ENCODE measurements at regions not wholly inside any gene's neighbourhood (a gene's known extent, or its start where the extent isn't known, plus 50 kb on each side); places are given as distances from the start of the nearest gene placed in this dataset.

DNA sequence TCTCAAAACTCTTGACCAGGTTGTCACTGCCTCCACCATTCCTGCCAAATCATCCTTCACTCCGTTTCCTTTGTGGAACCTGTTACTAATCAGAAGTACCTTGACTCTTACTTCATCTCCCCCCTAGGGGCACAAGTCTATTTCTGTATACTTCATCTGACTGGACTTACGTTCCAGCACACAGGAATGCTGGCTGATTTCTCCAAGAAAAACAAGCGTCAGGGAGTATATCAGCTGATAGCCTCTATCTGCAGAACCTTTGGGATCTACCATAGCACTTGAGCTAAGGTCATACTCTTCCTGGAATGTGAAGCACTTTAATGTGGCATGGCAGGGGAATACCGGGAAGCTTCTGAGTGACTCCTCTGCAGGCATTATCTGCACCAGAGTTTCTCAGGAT is 178.1 kb upstream of the MOCS1 start:
- Histone ChIP-seq H3K79me2 (ENCODE audit: insufficient read depth, low read length) (no peaks in the 10 kb centered on the region), H4K20me1 (ENCODE audit: insufficient read depth, low read length) (no peaks in the 10 kb centered on the region), H3K27ac (ENCODE audit: low read depth, low read length) (no peak overlapping the region), H3K27me3 (ENCODE audit: insufficient read depth, low read length) (no peaks in the 10 kb centered on the region), H2AFZ (ENCODE audit: low read length) (no peak overlapping the region), H3K4me2 (ENCODE audit: insufficient read depth, low read length) (no peak overlapping the region), H3K4me1 (ENCODE audit: insufficient read depth, low read length) (no peaks in the 10 kb centered on the region), H3K9me3 (ENCODE audit: low read depth, low read length) (no peaks in the 10 kb centered on the region), H3K4me3 (ENCODE audit: insufficient read depth, low read length) (no peak overlapping the region), H3K36me3 (ENCODE audit: insufficient read depth, low read length) (no peaks in the 10 kb centered on the region)
- TF ChIP-seq, protein P1, sequence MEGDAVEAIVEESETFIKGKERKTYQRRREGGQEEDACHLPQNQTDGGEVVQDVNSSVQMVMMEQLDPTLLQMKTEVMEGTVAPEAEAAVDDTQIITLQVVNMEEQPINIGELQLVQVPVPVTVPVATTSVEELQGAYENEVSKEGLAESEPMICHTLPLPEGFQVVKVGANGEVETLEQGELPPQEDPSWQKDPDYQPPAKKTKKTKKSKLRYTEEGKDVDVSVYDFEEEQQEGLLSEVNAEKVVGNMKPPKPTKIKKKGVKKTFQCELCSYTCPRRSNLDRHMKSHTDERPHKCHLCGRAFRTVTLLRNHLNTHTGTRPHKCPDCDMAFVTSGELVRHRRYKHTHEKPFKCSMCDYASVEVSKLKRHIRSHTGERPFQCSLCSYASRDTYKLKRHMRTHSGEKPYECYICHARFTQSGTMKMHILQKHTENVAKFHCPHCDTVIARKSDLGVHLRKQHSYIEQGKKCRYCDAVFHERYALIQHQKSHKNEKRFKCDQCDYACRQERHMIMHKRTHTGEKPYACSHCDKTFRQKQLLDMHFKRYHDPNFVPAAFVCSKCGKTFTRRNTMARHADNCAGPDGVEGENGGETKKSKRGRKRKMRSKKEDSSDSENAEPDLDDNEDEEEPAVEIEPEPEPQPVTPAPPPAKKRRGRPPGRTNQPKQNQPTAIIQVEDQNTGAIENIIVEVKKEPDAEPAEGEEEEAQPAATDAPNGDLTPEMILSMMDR (IDR thresholded peaks at IDR 0.05; ENCODE audit: extremely low read depth, low read depth, low read length), result no peak
- no peak for DNase-seq (ENCODE audit: insufficient read length, low spot score, missing footprints)

GRCh38 chr6:40108736-40109135 is 174.5 kb upstream of the MOCS1 start:
- Histone ChIP-seq H3K4me3 (ENCODE audit: insufficient read depth, low read length) (no peak overlapping the region), H2AFZ (ENCODE audit: low read length) (no peak overlapping the region), H3K4me1 (ENCODE audit: insufficient read depth, low read length) (no peaks in the 10 kb centered on the region), H3K79me2 (ENCODE audit: insufficient read depth, low read length) (no peaks in the 10 kb centered on the region), H3K4me2 (ENCODE audit: insufficient read depth, low read length) (no peak overlapping the region), H3K36me3 (ENCODE audit: insufficient read depth, low read length) (no peaks in the 10 kb centered on the region), H4K20me1 (ENCODE audit: insufficient read depth, low read length) (no peaks in the 10 kb centered on the region), H3K27ac (ENCODE audit: low read depth, low read length) (no peak overlapping the region), H3K27me3 (ENCODE audit: insufficient read depth, low read length) (no peaks in the 10 kb centered on the region), H3K9me3 (ENCODE audit: low read depth, low read length) (no peaks in the 10 kb centered on the region)
- TF ChIP-seq, protein P1 (IDR thresholded peaks at IDR 0.05; ENCODE audit: extremely low read depth, low read depth, low read length), result no peak
- DNase-seq (ENCODE audit: insufficient read length, low spot score, missing footprints), result no peak

- no peak overlapping the region for H2AFZ ChIP-seq (ENCODE audit: low read length)
- DNase-seq (ENCODE audit: insufficient read length, low spot score, missing footprints), result no peak
Observed at GRCh38 chr6:40106840-40107239, 172.6 kb upstream of the MOCS1 start.

GRCh38 chr6:40098774-40099173 is 164.5 kb upstream of the MOCS1 start:
- no peak for DNase-seq (ENCODE audit: insufficient read length, low spot score, missing footprints)
- no peak overlapping the region for H3K4me2 ChIP-seq (ENCODE audit: insufficient read depth, low read length)
- no peaks in the 10 kb centered on the region for H3K4me1 ChIP-seq (ENCODE audit: insufficient read depth, low read length)
- no peaks in the 10 kb centered on the region for H4K20me1 ChIP-seq (ENCODE audit: insufficient read depth, low read length)
- no peaks in the 10 kb centered on the region for H3K27me3 ChIP-seq (ENCODE audit: insufficient read depth, low read length)
- no peaks in the 10 kb centered on the region for H3K9me3 ChIP-seq (ENCODE audit: low read depth, low read length)
- no peak overlapping the region for H3K27ac ChIP-seq (ENCODE audit: low read depth, low read length)
- H3K36me3 ChIP-seq (ENCODE audit: insufficient read depth, low read length), result no peaks in the 10 kb centered on the region
- H2AFZ ChIP-seq (ENCODE audit: low read length), result no peak overlapping the region
- no peaks in the 10 kb centered on the region for H3K79me2 ChIP-seq (ENCODE audit: insufficient read depth, low read length)
- no peak overlapping the region for H3K4me3 ChIP-seq (ENCODE audit: insufficient read depth, low read length)
- TF ChIP-seq, protein P1 (IDR thresholded peaks at IDR 0.05; ENCODE audit: extremely low read depth, low read depth, low read length), result no peak

More at GRCh38 chr6:40106840-40107239, 172.6 kb upstream of the MOCS1 start:
- no peak overlapping the region for H3K27ac ChIP-seq (ENCODE audit: low read depth, low read length)
- H3K79me2 ChIP-seq (ENCODE audit: insufficient read depth, low read length), result no peaks in the 10 kb centered on the region
- H3K27me3 ChIP-seq (ENCODE audit: insufficient read depth, low read length), result no peaks in the 10 kb centered on the region
- no peaks in the 10 kb centered on the region for H3K36me3 ChIP-seq (ENCODE audit: insufficient read depth, low read length)
- H3K4me1 ChIP-seq (ENCODE audit: insufficient read depth, low read length), result no peaks in the 10 kb centered on the region
- TF ChIP-seq, protein P1 (IDR thresholded peaks at IDR 0.05; ENCODE audit: extremely low read depth, low read depth, low read length), result no peak
- H3K4me3 ChIP-seq (ENCODE audit: insufficient read depth, low read length), result no peak overlapping the region
- no peaks in the 10 kb centered on the region for H4K20me1 ChIP-seq (ENCODE audit: insufficient read depth, low read length)
- no peaks in the 10 kb centered on the region for H3K9me3 ChIP-seq (ENCODE audit: low read depth, low read length)
- H3K4me2 ChIP-seq (ENCODE audit: insufficient read depth, low read length), result no peak overlapping the region
